Ectodermal cell (in vitro differentiated cells): ENCODE measurements at regions not wholly inside any gene's neighbourhood (a gene's known extent, or its start where the extent isn't known, plus 50 kb on each side); places are given as distances from the start of the nearest gene placed in this dataset.
A peak's percentile ranks its signal among the peaks of the same experiment; 100 is the strongest.
"Not testable (repeated sequence)": the region's sequence is repeated elsewhere in the genome, so short reads cannot be mapped to it uniquely, and the experiment has no call there.

ENCODE experiments used
- H3K27ac ChIP-seq: 2 replicates; pipeline ENCODE4 v1.7.0; 2013; ENCODE audit warnings: mild to moderate bottlenecking, low read depth, low read length; ENCODE audit not compliant: insufficient read depth, poor library complexity, severe bottlenecking
- H3K27me3 ChIP-seq: 2 replicates; pipeline ENCODE4 v1.7.0; 2013; ENCODE audit warnings: mild to moderate bottlenecking, low read length; ENCODE audit not compliant: insufficient read depth, control insufficient read depth, poor library complexity, severe bottlenecking
- H3K36me3 ChIP-seq: one replicate; pipeline ENCODE4 v1.7.0; 2013; ENCODE audit warnings: low read length; ENCODE audit not compliant: control insufficient read depth, insufficient read depth
- H3K4me1 ChIP-seq: one replicate; pipeline ENCODE4 v1.7.0; 2013; ENCODE audit warnings: low read length; ENCODE audit not compliant: control insufficient read depth, insufficient read depth
- H3K4me3 ChIP-seq: 2 replicates; pipeline ENCODE4 v1.7.0; 2013; ENCODE audit warnings: low read depth, low read length, control low read depth; ENCODE audit not compliant: insufficient read depth
- H3K9me3 ChIP-seq: 2 replicates; pipeline ENCODE4 v1.7.0; 2013; ENCODE audit warnings: mild to moderate bottlenecking, low read length, moderate library complexity; ENCODE audit not compliant: control insufficient read depth
- WGBS, 2 experiments: methylation state at CpG; one replicate each; pipeline ENCODE4 v1.1.7; 2013; ENCODE audit warnings: missing lambda C conversion rate in 2 of 2; 5-methylcytosine and 5-hydroxymethylcytosine counted together

DNA sequence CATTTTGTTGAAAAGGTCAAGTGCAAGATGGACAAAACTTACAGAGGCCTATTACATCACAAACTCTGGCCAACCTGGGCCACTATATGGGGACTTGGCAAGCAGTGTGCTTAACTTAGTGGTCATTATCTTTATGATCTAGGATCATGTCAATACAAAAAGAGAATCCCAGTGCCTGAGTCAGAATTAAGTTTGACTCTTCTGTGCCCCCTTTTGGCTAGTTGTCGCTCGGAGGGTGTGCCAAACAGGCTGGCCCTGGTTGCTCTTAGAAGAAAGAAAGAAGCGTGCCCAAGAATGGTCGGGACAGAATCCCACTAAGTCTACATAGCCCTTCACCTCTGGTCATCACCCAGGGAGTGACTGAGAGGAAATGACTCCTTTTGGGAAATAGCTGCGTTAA lies 100.1 kb downstream of the EIF4E start:
- Histone ChIP-seq H3K36me3 (no peaks in the 10 kb centered on the region), H3K9me3 (no peaks in the 10 kb centered on the region), H3K27me3 (no peaks in the 10 kb centered on the region), H3K27ac (no peak overlapping the region), H3K4me1 (no peaks in the 10 kb centered on the region), H3K4me3 (no peak overlapping the region)
- WGBS, 2 experiments: 70 to 75% methylated on average over 5 of the region's 5 CpGs

DNA sequence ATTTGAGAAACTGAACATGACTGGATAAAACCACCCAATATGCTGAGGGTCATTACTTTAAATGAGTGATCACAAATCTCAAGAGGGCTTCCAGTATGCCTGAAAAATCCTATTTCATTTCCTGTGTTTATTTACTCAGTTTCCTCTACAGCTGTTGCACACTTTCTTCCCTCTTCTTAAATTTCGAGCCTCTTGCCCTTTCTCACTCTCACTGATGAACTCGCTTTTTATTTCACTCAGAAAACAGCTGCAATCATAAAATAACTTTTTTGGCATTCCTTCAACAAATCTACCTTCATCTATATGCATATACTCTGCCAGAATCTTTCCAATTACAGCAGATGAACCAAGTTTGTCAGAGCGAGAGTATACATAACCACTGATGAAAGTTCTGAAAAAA lies 101.3 kb downstream of the EIF4E start:
- no peak overlapping the region for H3K4me3 ChIP-seq
- no peaks in the 10 kb centered on the region for H3K4me1 ChIP-seq
- no peak overlapping the region for H3K27ac ChIP-seq
- WGBS, 2 experiments: 93% methylated on average over 3 of the region's 3 CpGs
- H3K36me3 ChIP-seq: no peaks in the 10 kb centered on the region
- no peaks in the 10 kb centered on the region for H3K27me3 ChIP-seq
- H3K9me3 ChIP-seq: no peaks in the 10 kb centered on the region

DNA sequence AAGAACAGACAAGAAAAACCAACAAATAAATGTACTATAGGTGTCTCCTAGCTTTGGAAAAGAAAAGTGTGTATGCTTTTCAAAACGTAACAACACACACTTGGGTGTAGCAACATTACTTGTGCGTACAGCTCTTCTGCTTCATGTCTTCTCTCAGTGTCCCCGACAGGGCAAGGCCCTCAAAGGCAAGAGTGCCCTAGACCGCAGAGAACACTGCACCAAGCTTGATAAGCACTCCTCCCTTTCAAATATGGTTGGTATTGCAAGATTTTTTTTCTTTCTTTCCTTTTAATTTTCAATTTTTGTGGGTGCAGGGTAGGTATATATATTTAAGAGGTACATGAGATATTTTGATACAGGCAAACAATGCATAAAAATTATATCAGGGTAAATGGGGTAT lies 106.8 kb downstream of the EIF4E start:
- whole genome bisulfite sequencing, 2 experiments: 94 to 99% methylated on average over 4 of the region's 4 CpGs
- no peaks in the 10 kb centered on the region for H3K9me3 ChIP-seq
- H3K27me3 ChIP-seq: no peaks in the 10 kb centered on the region
- H3K27ac ChIP-seq: no peak overlapping the region
- no peak overlapping the region for H3K4me3 ChIP-seq
- H3K4me1 ChIP-seq: no peaks in the 10 kb centered on the region
- H3K36me3 ChIP-seq: no peaks in the 10 kb centered on the region

DNA sequence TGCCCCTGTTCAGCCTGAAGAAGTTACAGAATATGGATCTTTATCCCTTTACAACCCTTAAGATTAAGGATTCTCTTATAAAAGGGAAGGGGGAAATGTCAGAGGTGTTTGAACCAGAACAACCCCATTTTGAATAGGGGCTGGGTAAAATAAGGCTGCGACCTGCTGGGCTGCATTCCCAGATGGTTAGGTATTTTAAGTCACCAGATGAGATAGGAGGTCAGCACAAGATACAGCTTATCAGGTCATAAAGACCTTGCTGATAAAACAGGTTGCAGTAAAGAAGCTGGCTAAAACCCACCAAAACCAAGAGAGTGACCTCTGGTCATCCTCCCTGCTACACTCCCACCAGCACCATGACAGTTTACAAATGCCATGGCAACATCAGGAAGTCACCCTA lies 110.8 kb downstream of the EIF4E start:
- H3K4me3 ChIP-seq, H3K9me3 ChIP-seq, H3K27ac ChIP-seq, H3K36me3 ChIP-seq, H3K27me3 ChIP-seq, H3K4me1 ChIP-seq: not testable (repeated sequence)
- WGBS, 2 experiments: 91 to 97% methylated on average over 1 of the region's 1 CpG

DNA sequence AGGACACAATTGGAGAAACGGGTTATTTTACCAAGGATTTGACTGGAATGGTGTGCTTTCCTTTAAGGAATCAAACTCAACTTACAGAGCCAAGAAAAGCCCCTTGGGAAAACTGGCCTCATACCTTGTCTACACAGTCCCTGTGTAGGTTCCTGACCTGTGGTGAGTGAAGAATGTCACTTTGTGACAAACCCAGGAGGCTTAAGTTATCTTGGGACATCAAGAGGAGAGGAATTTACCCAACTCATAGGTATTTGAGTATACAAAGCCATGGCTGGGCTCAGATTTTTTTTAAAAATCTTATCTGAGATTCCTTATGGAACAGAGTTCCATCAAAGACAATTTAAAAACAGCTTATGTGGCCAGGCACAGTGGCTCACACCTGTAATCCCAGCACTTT lies 112.1 kb downstream of the EIF4E start:
- Histone ChIP-seq H3K4me1 (no peaks in the 10 kb centered on the region), H3K36me3 (no peaks in the 10 kb centered on the region), H3K9me3 (no peaks in the 10 kb centered on the region), H3K27me3 (no peaks in the 10 kb centered on the region), H3K4me3 (no peak overlapping the region), H3K27ac (no peak overlapping the region)
- WGBS, 2 experiments: 80 to 100% methylated on average over 1 of the region's 1 CpG

DNA sequence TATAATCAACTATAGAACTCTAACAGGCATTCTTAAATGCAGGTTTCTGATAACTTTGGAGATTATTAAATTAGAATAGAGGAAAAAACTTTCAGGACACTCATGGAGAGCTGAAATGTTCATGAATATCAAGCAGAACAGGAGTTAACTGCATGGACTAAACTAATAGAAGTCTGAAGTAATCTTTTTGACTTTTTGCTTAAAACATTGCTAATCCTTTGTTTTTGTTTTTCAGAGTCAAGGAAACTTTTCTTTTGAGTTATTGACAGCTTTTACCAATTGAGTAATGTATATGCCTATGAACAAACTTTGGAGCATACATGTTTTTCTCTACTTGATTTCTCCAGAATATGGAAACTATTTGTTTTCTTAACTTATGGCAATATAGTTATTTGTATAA lies 112.5 kb downstream of the EIF4E start:
- H3K4me1 ChIP-seq: no peaks in the 10 kb centered on the region

DNA sequence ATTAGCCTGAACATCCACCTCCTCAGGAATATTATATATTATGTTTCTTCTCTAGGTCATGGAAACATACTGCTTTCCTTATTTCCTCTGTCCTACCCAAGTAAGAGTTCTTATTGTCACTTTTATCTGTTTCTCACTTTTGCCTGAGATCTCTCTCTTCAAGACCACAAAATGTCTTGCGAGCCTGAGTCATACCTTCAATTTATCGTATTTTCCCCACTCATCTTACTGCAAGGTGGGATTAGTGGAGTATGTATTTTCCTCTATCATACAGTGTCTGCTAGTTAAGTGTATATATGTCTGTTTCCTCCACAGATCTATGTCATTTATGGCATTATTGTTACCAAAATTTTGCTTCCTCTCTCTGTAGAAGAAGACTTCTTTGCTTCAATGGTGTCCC lies 124.5 kb downstream of the EIF4E start:
- Histone ChIP-seq H3K36me3 (no peaks in the 10 kb centered on the region), H3K4me1 (peaks cover 7% of the 10 kb centered on the region), H3K4me3 (no peak overlapping the region), H3K9me3 (no peaks in the 10 kb centered on the region), H3K27me3 (no peaks in the 10 kb centered on the region), H3K27ac (no peak overlapping the region)
- WGBS, 2 experiments: 96 to 100% methylated on average over 1 to 2 of the region's 2 CpGs

More for the DNA sequence above, 112.5 kb downstream of the EIF4E start:
- Histone ChIP-seq H3K36me3 (no peaks in the 10 kb centered on the region), H3K27me3 (no peaks in the 10 kb centered on the region), H3K27ac (no peak overlapping the region), H3K9me3 (no peaks in the 10 kb centered on the region), H3K4me3 (no peak overlapping the region)

DNA sequence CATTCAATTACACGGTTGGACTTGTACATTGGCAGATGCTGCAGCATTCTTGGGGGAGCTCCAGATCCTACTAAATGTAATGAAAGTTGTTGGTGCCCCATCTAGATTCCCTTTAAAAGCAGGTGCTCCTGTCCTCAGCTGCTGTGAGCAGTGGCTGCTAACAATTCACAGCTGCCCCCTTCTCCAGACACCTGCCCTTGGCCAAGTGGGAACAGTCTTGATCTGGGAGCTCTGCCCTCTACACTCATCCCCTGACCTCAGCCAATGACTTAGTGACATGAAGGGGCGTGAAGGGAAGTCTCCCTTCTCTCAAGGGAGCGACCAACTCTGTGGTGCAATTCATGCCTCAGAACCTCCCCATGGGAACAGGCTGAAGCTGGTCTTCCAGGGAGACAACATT lies 125.7 kb downstream of the EIF4E start:
- no peaks in the 10 kb centered on the region for H3K9me3 ChIP-seq
- WGBS, 2 experiments: 96 to 98% methylated on average over 3 of the region's 3 CpGs
- no peaks in the 10 kb centered on the region for H3K27me3 ChIP-seq
- H3K36me3 ChIP-seq: no peaks in the 10 kb centered on the region
- H3K27ac ChIP-seq: no peak overlapping the region
- H3K4me1 ChIP-seq: peaks cover 7% of the 10 kb centered on the region
- no peak overlapping the region for H3K4me3 ChIP-seq

DNA sequence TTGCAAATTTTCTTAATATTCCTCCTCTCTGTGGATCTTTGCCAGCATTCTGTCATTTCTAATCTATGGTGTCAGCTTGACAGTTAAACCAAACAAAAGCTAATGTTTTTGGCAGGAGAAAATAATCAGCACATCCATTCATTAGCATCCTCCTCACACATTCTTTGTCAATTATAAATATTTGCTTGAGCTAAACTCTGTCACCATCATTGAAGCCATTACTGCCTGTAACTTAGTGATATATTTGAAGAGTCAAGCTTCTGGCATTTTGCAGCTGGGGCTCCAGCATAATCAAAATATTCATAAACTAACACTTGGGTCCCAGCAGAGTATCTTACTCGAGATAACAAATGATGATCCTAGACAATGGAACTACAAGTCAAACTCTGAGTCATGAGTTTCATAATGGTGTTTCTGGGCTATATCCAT lies 126.1 kb downstream of the EIF4E start:
- no peak overlapping the region for H3K4me3 ChIP-seq
- H3K27ac ChIP-seq: no peak overlapping the region
- 94 to 100% methylated on average over 1 of the region's 1 CpG for WGBS, 2 experiments
- no peaks in the 10 kb centered on the region for H3K27me3 ChIP-seq
- peaks cover 7% of the 10 kb centered on the region for H3K4me1 ChIP-seq
- no peaks in the 10 kb centered on the region for H3K9me3 ChIP-seq
- H3K36me3 ChIP-seq: no peaks in the 10 kb centered on the region

DNA sequence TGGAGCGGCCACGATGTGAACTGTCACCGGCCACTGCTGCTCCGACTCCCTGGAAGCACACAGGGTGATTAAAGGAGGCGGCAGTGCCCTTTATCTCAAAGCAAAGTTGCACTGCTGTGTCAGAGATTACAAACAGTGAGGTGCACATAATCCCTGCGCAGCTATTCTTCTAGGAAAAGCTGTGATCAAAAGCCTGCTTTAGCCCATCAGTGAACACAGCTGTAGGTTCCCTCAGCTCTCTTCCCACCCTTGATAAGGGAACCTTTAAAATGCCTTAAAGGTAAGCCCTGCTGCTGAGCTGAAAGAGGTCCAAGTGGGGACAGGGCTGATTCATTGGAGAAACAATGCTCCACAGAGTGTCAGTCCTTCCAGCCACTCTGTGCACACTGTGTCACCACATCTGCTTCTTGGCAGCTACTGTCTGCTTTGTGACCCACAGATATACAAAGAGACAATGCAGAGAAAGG lies 127.6 kb downstream of the EIF4E start:
- no peaks in the 10 kb centered on the region for H3K27me3 ChIP-seq
- no peaks in the 10 kb centered on the region for H3K36me3 ChIP-seq
- H3K9me3 ChIP-seq: no peaks in the 10 kb centered on the region
- peak overlapping the region; percentile 8 for H3K27ac ChIP-seq
- no peak overlapping the region for H3K4me3 ChIP-seq
- 55 to 79% methylated on average over 6 of the region's 6 CpGs for WGBS, 2 experiments
- H3K4me1 ChIP-seq: peaks cover 7% of the 10 kb centered on the region

DNA sequence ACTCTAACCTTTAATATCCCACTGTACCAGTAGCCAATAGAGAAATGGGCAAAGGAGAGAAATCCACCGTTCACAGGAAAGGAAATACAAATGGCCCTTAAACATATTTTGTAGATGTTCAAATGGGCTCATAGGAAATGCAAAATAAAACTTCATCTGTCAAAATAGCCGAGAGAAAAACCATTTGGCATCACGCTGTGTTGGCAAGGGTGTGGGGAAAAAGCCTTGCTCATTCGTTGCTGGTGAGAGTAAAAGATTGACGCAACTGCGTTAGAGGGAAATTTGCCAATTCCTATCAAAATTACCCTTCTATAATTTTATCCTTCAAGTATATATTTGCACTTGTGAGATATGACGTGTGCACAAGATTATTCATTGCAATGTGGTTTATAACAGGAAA lies 131.9 kb downstream of the EIF4E start:
- 89 to 98% methylated on average over 4 to 6 of the region's 7 CpGs for WGBS, 2 experiments
- Histone ChIP-seq H3K4me3 (no peak overlapping the region), H3K27me3 (no peaks in the 10 kb centered on the region), H3K9me3 (no peaks in the 10 kb centered on the region), H3K27ac (no peak overlapping the region), H3K4me1 (peaks cover 11% of the 10 kb centered on the region), H3K36me3 (no peaks in the 10 kb centered on the region)
